ENCODE measurements at regions not wholly inside any gene's neighbourhood (a gene's known extent, or its start where the extent isn't known, plus 50 kb on each side); places are given as distances from the start of the nearest gene placed in this dataset.

GRCh38 chr21:19981938-19982337 lies 1016.3 kb upstream of the NCAM2 start:
- no peak overlapping the region for H3K27ac ChIP-seq (ENCODE audit: low read length)
- no peaks in the 10 kb centered on the region for H3K27me3 ChIP-seq (ENCODE audit: control insufficient read depth, insufficient read depth, low read length)
- TF ChIP-seq TCF7L2 (IDR thresholded peaks at IDR 0.05; ENCODE audit: low read depth, low read length) = no peak
- TF ChIP-seq, protein P1, sequence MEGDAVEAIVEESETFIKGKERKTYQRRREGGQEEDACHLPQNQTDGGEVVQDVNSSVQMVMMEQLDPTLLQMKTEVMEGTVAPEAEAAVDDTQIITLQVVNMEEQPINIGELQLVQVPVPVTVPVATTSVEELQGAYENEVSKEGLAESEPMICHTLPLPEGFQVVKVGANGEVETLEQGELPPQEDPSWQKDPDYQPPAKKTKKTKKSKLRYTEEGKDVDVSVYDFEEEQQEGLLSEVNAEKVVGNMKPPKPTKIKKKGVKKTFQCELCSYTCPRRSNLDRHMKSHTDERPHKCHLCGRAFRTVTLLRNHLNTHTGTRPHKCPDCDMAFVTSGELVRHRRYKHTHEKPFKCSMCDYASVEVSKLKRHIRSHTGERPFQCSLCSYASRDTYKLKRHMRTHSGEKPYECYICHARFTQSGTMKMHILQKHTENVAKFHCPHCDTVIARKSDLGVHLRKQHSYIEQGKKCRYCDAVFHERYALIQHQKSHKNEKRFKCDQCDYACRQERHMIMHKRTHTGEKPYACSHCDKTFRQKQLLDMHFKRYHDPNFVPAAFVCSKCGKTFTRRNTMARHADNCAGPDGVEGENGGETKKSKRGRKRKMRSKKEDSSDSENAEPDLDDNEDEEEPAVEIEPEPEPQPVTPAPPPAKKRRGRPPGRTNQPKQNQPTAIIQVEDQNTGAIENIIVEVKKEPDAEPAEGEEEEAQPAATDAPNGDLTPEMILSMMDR (IDR thresholded peaks at IDR 0.05) = no peak
- no peak for TF ChIP-seq POLR2AphosphoS5 (IDR thresholded peaks at IDR 0.05; ENCODE audit: low read depth, low read length)
- no peak for TF ChIP-seq SIN3A (IDR thresholded peaks at IDR 0.05; ENCODE audit: borderline replicate concordance, insufficient read depth, low read depth, low read length)
- TF ChIP-seq, protein P2, sequence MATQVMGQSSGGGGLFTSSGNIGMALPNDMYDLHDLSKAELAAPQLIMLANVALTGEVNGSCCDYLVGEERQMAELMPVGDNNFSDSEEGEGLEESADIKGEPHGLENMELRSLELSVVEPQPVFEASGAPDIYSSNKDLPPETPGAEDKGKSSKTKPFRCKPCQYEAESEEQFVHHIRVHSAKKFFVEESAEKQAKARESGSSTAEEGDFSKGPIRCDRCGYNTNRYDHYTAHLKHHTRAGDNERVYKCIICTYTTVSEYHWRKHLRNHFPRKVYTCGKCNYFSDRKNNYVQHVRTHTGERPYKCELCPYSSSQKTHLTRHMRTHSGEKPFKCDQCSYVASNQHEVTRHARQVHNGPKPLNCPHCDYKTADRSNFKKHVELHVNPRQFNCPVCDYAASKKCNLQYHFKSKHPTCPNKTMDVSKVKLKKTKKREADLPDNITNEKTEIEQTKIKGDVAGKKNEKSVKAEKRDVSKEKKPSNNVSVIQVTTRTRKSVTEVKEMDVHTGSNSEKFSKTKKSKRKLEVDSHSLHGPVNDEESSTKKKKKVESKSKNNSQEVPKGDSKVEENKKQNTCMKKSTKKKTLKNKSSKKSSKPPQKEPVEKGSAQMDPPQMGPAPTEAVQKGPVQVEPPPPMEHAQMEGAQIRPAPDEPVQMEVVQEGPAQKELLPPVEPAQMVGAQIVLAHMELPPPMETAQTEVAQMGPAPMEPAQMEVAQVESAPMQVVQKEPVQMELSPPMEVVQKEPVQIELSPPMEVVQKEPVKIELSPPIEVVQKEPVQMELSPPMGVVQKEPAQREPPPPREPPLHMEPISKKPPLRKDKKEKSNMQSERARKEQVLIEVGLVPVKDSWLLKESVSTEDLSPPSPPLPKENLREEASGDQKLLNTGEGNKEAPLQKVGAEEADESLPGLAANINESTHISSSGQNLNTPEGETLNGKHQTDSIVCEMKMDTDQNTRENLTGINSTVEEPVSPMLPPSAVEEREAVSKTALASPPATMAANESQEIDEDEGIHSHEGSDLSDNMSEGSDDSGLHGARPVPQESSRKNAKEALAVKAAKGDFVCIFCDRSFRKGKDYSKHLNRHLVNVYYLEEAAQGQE (IDR thresholded peaks at IDR 0.05; ENCODE audit: insufficient read depth in 1 of 2, low read depth in 2 of 2, low read length in 1 of 2) = no peak
- intact Hi-C loops (cut with micrococcal nuclease; ENCODE audit: unreplicated experiment) = no loop called here
- ChIA-PET POLR2A (no interaction called here), CTCF (no interaction called here)
- DNase-seq (ENCODE audit: low read depth, low spot score) (no peak), ATAC-seq (no peak)
- H3K36me3 ChIP-seq (ENCODE audit: control insufficient read depth, insufficient read depth, low read length) = no peaks in the 10 kb centered on the region
- no peaks in the 10 kb centered on the region for H3K9me3 ChIP-seq (ENCODE audit: control insufficient read depth, insufficient read depth, low read depth, low read length)
- BruUV-seq (replicated peaks) = no TSS peak
- no peaks in the 10 kb centered on the region for H3K4me1 ChIP-seq (ENCODE audit: control insufficient read depth, insufficient read depth, low read length)
- H3K4me3 ChIP-seq (ENCODE audit: low read depth in 2 of 2, low read length in 2 of 2) = no peak overlapping the region
- in situ Hi-C loops (cut with HindIII; ENCODE audit: low pct_unique_long_range_greater_than_20kb, low sequenced_read_pairs) = no loop called here

DNA sequence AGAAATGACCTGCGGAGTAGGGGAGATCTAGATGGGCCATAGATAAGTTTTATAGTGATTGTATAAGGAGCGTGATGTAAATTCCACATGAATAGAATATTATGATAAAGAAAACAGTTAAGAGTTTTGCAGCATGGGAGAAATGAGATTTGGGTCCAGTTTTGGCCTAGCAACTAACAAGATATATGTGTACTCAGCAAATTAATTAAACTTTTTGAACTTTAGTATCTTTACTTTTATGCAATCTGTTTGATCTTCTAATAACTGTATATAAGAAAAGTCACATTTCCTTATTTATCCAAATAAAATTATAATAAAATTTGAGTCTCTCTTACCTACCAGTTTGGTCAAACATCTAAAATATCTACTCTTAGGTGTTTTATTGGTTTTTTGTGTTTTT lies 1011.8 kb upstream of the NCAM2 start:
- no peak for TF ChIP-seq POLR2AphosphoS5 (IDR thresholded peaks at IDR 0.05; ENCODE audit: low read depth, low read length)
- TF ChIP-seq, protein P2 (IDR thresholded peaks at IDR 0.05; ENCODE audit: insufficient read depth in 1 of 2, low read depth in 2 of 2, low read length in 1 of 2) = no peak
- no peak for TF ChIP-seq SIN3A (IDR thresholded peaks at IDR 0.05; ENCODE audit: borderline replicate concordance, insufficient read depth, low read depth, low read length)
- no peak for TF ChIP-seq TCF7L2 (IDR thresholded peaks at IDR 0.05; ENCODE audit: low read depth, low read length)
- TF ChIP-seq, protein P1 (IDR thresholded peaks at IDR 0.05) = no peak
- POLR2A ChIA-PET = no interaction called here
- Histone ChIP-seq H3K27ac (ENCODE audit: low read length) (no peak overlapping the region), H3K9me3 (ENCODE audit: control insufficient read depth, insufficient read depth, low read depth, low read length) (no peaks in the 10 kb centered on the region), H3K4me1 (ENCODE audit: control insufficient read depth, insufficient read depth, low read length) (no peaks in the 10 kb centered on the region), H3K27me3 (ENCODE audit: control insufficient read depth, insufficient read depth, low read length) (no peaks in the 10 kb centered on the region), H3K4me3 (ENCODE audit: low read depth in 2 of 2, low read length in 2 of 2) (no peak overlapping the region), H3K36me3 (ENCODE audit: control insufficient read depth, insufficient read depth, low read length) (no peaks in the 10 kb centered on the region)
- CTCF ChIA-PET = no interaction called here
- no peak for DNase-seq (ENCODE audit: low read depth, low spot score)
- no peak for ATAC-seq
- in situ Hi-C loops (cut with HindIII; ENCODE audit: low pct_unique_long_range_greater_than_20kb, low sequenced_read_pairs) (no loop called here), intact Hi-C loops (cut with micrococcal nuclease; ENCODE audit: unreplicated experiment) (no loop called here)
- BruUV-seq (replicated peaks) = no TSS peak
